Mesenchymal stem cell (in vitro differentiated cells and primary cell): ENCODE measurements at regions not wholly inside any gene's neighbourhood (a gene's known extent, or its start where the extent isn't known, plus 50 kb on each side); places are given as distances from the start of the nearest gene placed in this dataset.
A peak's percentile ranks its signal among the peaks of the same experiment; 100 is the strongest.

Source experiments
- DNase-seq: peaks from one replicate; pipeline ENCODE4 v3.0.0-alpha.2; 2013
- H2AFZ ChIP-seq: one replicate; pipeline ENCODE4 v1.6.1; 2013; ENCODE audit warnings: low read depth, mild to moderate bottlenecking, control low read depth, inconsistent platforms, low read length, moderate library complexity
- H2AK5ac ChIP-seq: 2 replicates; pipeline ENCODE4 v1.6.1; 2013; ENCODE audit warnings: low read length, moderate library complexity, mild to moderate bottlenecking, inconsistent platforms; ENCODE audit not compliant: severe bottlenecking
- H2BK120ac ChIP-seq: one replicate; pipeline ENCODE4 v1.6.1; 2013; ENCODE audit warnings: low read depth, mild to moderate bottlenecking, inconsistent platforms, low read length, moderate library complexity
- H2BK12ac ChIP-seq, 2 experiments: one replicate each; pipeline ENCODE4 v1.6.1; 2013; ENCODE audit warnings: inconsistent platforms in 2 of 2, low read length in 2 of 2, mild to moderate bottlenecking in 2 of 2, moderate library complexity in 2 of 2, control low read depth in 1 of 2
- H2BK15ac ChIP-seq: one replicate; pipeline ENCODE4 v1.6.1; 2013; ENCODE audit warnings: mild to moderate bottlenecking, low read depth, inconsistent platforms; ENCODE audit not compliant: poor library complexity, severe bottlenecking
- H2BK5ac ChIP-seq: 2 replicates; pipeline ENCODE4 v1.6.1; 2013; ENCODE audit warnings: low read depth, mild to moderate bottlenecking, low read length, control low read depth, inconsistent platforms; ENCODE audit not compliant: poor library complexity, severe bottlenecking
- H3K14ac ChIP-seq, 2 experiments: one replicate each; pipeline ENCODE4 v1.6.1; 2013; ENCODE audit warnings: inconsistent platforms in 2 of 2, low read length in 2 of 2, control low read depth in 1 of 2, mild to moderate bottlenecking in 1 of 2, moderate library complexity in 1 of 2
- H3K18ac ChIP-seq, 2 experiments: one replicate each; pipeline ENCODE4 v1.6.1; 2013; ENCODE audit warnings: inconsistent platforms in 2 of 2, low read length in 2 of 2, control low read depth in 1 of 2, low read depth in 1 of 2, mild to moderate bottlenecking in 1 of 2
- H3K23ac ChIP-seq, 2 experiments: one replicate each; pipeline ENCODE4 v1.6.1; 2013; ENCODE audit warnings: inconsistent platforms in 2 of 2, low read length in 2 of 2, mild to moderate bottlenecking in 2 of 2, moderate library complexity in 2 of 2, control low read depth in 1 of 2
- H3K27ac ChIP-seq: 2 replicates; pipeline ENCODE4 v1.5.1; 2013; ENCODE audit warnings: mild to moderate bottlenecking, moderate library complexity, low read length, control low read depth, inconsistent platforms; ENCODE audit not compliant: poor library complexity, severe bottlenecking
- H3K27me3 ChIP-seq, 2 experiments: 2 replicates each; pipeline versions ENCODE4 v1.6.1 to v1.7.0; 2013; ENCODE audit warnings: low read length in 2 of 2, mild to moderate bottlenecking in 2 of 2, moderate library complexity in 2 of 2, control low read depth in 1 of 2, inconsistent platforms in 1 of 2; ENCODE audit not compliant: control insufficient read depth in 1 of 2, insufficient read depth in 1 of 2
- H3K36me3 ChIP-seq, 2 experiments: 2 replicates each; pipeline versions ENCODE4 v1.6.1 to v1.7.0; 2013; ENCODE audit warnings: low read length in 2 of 2, control low read depth in 1 of 2, inconsistent platforms in 1 of 2, low read depth in 1 of 2, mild to moderate bottlenecking in 1 of 2; ENCODE audit not compliant: insufficient read depth in 2 of 2, control insufficient read depth in 1 of 2
- H3K4ac ChIP-seq, 2 experiments: one replicate each; pipeline ENCODE4 v1.6.1; 2013; ENCODE audit warnings: inconsistent platforms in 2 of 2, low read length in 2 of 2, mild to moderate bottlenecking in 2 of 2, moderate library complexity in 2 of 2, control low read depth in 1 of 2, low read depth in 1 of 2
- H3K4me1 ChIP-seq: 2 replicates; pipeline ENCODE4 v1.6.1; 2013; ENCODE audit warnings: low read depth, low read length, control low read depth; ENCODE audit not compliant: control insufficient read depth, insufficient read depth
- H3K4me2 ChIP-seq: 2 replicates; pipeline ENCODE4 v1.6.1; 2013; ENCODE audit warnings: low read length, mild to moderate bottlenecking, inconsistent platforms; ENCODE audit not compliant: poor library complexity, severe bottlenecking
- H3K4me3 ChIP-seq, 2 experiments: 2 replicates each; pipeline versions ENCODE4 v1.5.1 to v1.7.0; 2013; ENCODE audit warnings: low read length in 2 of 2, mild to moderate bottlenecking in 2 of 2, control low read depth in 1 of 2, low read depth in 1 of 2; ENCODE audit not compliant: insufficient read depth in 1 of 2
- H3K79me1 ChIP-seq: replicated peaks from 2 replicates; pipeline ENCODE4 v1.6.1; 2013; ENCODE audit warnings: mild to moderate bottlenecking, control low read depth, low read length, inconsistent platforms; ENCODE audit not compliant: poor library complexity, severe bottlenecking
- H3K9ac ChIP-seq: 2 replicates; pipeline ENCODE4 v1.7.0; 2013; ENCODE audit warnings: mild to moderate bottlenecking, low read length, moderate library complexity
- H3K9me3 ChIP-seq: 2 replicates; pipeline ENCODE4 v1.7.0; 2013; ENCODE audit warnings: mild to moderate bottlenecking, low read length; ENCODE audit not compliant: control insufficient read depth
- H4K8ac ChIP-seq: one replicate; pipeline ENCODE4 v1.6.1; 2013; ENCODE audit warnings: inconsistent platforms, mild to moderate bottlenecking, low read length, moderate library complexity
- H4K91ac ChIP-seq: one replicate; pipeline ENCODE4 v1.6.1; 2013; ENCODE audit warnings: mild to moderate bottlenecking, low read length, inconsistent platforms
- WGBS: methylation state at CpG from one replicate; pipeline ENCODE4 v1.1.7; 2013; ENCODE audit warnings: mixed read lengths; 5-methylcytosine and 5-hydroxymethylcytosine counted together

DNA sequence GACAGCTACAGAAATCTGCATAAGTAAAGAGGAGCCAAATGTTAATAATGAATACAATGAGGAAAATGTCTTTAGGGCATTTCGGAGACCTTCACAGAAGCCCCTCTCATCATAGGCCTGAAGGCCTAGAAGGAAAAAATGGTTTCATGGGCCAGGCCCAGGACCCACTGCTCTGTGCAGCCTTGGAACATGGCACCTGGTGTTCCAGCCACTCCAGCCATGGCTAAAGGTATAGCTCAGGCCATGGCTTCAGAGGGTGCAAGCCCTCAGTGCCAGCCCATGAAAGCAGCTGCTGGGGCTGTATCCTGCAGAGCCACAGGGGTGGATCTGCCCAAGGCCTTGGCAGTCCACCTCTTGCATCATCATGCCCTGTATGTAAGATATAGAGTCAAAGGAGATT lies 261.1 kb downstream of the SNCA start:
- Histone ChIP-seq H3K4me2 (no peak overlapping the region), H2AK5ac (no peak overlapping the region), H3K9me3 (no peaks in the 10 kb centered on the region), H2AFZ (no peak overlapping the region), H3K4me1 (no peaks in the 10 kb centered on the region), H3K14ac (no peak overlapping the region), H3K4me3 (no peak overlapping the region), H3K18ac (peak overlapping the region in 1 of 2 experiments; percentile 1), H3K27ac (no peak overlapping the region), H2BK120ac (no peak overlapping the region), H3K4ac (no peak overlapping the region), H3K27me3 (no peaks in the 10 kb centered on the region), H4K8ac (no peak overlapping the region), H3K23ac (no peak overlapping the region), H2BK12ac (no peak overlapping the region), H4K91ac (no peak overlapping the region), H2BK15ac (no peak overlapping the region), H3K9ac (no peak overlapping the region), H3K79me1 (no peaks in the 10 kb centered on the region), H3K36me3 (no peaks in the 10 kb centered on the region), H2BK5ac (no peak overlapping the region)
- DNase-seq = no peak
- 94% methylated on average over 1 of the region's 1 CpG for WGBS

DNA sequence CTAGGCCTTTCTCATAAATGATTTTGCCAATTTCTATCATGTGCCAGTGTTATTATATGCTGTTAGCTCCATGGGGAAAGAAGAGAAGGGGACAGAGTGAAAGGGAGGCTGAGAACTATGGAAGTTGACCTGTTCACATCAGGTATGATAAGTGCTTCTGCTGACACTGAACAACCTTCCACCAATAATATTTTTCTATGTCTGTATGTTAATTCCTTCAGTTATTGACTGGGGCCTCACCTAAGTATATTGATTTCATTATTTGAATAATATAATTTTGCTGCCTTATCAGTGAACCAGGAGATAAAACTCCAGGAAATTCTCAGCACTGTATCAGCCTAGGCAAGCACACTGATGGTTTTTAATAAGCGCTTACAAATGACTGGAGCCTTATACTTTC lies 262.8 kb downstream of the SNCA start:
- Histone ChIP-seq H2AFZ (no peak overlapping the region), H2BK12ac (no peak overlapping the region), H2AK5ac (no peak overlapping the region), H3K27ac (no peak overlapping the region), H3K4ac (no peak overlapping the region), H3K4me2 (no peak overlapping the region), H2BK5ac (no peak overlapping the region), H3K79me1 (no peaks in the 10 kb centered on the region), H3K18ac (no peak overlapping the region), H3K9ac (no peak overlapping the region), H2BK15ac (no peak overlapping the region), H3K14ac (no peak overlapping the region), H2BK120ac (no peak overlapping the region), H3K36me3 (no peaks in the 10 kb centered on the region), H4K8ac (no peak overlapping the region), H3K4me1 (no peaks in the 10 kb centered on the region), H3K23ac (no peak overlapping the region), H3K27me3 (no peaks in the 10 kb centered on the region), H3K9me3 (no peaks in the 10 kb centered on the region), H4K91ac (no peak overlapping the region), H3K4me3 (no peak overlapping the region)
- 100% methylated on average over 1 of the region's 1 CpG for WGBS
- no peak for DNase-seq

DNA sequence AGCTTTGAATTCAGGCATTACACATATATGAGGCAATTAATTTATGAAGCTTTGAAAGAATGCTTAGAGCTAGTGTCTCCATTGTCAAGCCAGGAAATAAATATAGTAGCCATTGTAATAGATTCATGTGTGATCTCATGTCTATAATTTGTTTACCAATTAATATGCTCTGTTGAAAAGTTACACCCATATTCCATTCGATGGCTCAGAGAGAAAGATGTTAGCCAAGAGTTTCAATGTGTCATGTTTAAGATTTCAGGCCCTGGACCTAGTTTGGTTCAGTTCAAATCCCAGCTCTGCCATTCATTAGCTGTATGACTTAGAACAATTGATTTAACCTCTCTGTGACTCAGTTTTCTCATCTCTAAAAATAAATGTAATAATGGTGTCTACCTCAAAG lies 263.3 kb downstream of the SNCA start:
- H3K4ac ChIP-seq = no peak overlapping the region
- no peak overlapping the region for H3K14ac ChIP-seq
- no peak for DNase-seq
- no peaks in the 10 kb centered on the region for H3K9me3 ChIP-seq
- H3K4me2 ChIP-seq = no peak overlapping the region
- no peak overlapping the region for H4K91ac ChIP-seq
- no peak overlapping the region for H3K23ac ChIP-seq
- no peak overlapping the region for H2AFZ ChIP-seq
- no peak overlapping the region for H2BK5ac ChIP-seq
- H3K79me1 ChIP-seq = no peaks in the 10 kb centered on the region
- H4K8ac ChIP-seq = no peak overlapping the region
- H3K27me3 ChIP-seq = no peaks in the 10 kb centered on the region
- no peak overlapping the region for H2BK15ac ChIP-seq
- no peak overlapping the region for H2BK12ac ChIP-seq
- no peak overlapping the region for H2BK120ac ChIP-seq
- no peaks in the 10 kb centered on the region for H3K36me3 ChIP-seq
- H3K18ac ChIP-seq = no peak overlapping the region
- no CpG with 5 or more reads among the region's 1 CpG for WGBS
- no peak overlapping the region for H3K4me3 ChIP-seq
- H3K9ac ChIP-seq = no peak overlapping the region
- no peaks in the 10 kb centered on the region for H3K4me1 ChIP-seq
- H3K27ac ChIP-seq = no peak overlapping the region
- no peak overlapping the region for H2AK5ac ChIP-seq

DNA sequence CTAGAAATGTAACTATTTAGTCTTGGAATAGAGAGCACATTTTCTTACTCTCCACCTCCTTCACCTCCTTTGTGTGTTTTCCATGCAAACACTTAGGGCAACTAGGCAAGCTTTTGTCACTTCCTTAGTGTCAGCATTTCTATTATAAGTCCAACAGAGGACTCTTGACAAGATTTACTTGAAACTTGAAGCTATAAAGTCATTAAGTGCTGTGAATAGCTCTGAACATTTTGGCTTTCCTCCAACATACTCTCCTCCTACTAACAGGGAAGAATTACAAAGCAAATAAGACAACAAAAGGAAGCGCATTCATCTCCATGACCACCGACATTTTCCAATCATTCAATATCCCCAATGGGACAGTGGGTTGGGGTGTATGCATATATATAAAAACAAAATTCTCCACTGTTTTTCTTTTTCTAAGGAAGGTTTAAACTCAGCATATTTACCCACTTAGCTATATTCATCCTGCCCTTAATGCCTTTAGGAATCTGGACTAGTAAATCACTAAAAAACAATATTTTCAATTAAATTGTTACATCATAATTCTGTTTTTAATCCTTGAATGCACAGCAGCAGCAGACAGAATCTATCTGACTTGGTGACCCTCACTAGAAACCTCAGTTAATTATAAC lies 264.6 kb downstream of the SNCA start:
- Histone ChIP-seq H2AK5ac (no peak overlapping the region), H2BK12ac (no peak overlapping the region), H3K4me2 (no peak overlapping the region), H3K18ac (no peak overlapping the region), H3K27ac (no peak overlapping the region), H3K9ac (no peak overlapping the region), H4K91ac (no peak overlapping the region), H3K79me1 (no peaks in the 10 kb centered on the region), H3K36me3 (no peaks in the 10 kb centered on the region), H3K4me1 (no peaks in the 10 kb centered on the region), H4K8ac (no peak overlapping the region), H3K4ac (no peak overlapping the region), H2BK5ac (no peak overlapping the region), H3K23ac (no peak overlapping the region), H2AFZ (no peak overlapping the region), H2BK15ac (no peak overlapping the region), H3K14ac (no peak overlapping the region), H2BK120ac (no peak overlapping the region), H3K9me3 (no peaks in the 10 kb centered on the region), H3K4me3 (no peak overlapping the region), H3K27me3 (no peaks in the 10 kb centered on the region)
- peak; percentile 28 for DNase-seq
- WGBS = 80% methylated on average over 1 of the region's 2 CpGs
